Panc1 (cell line): ENCODE measurements at regions not wholly inside any gene's neighbourhood (a gene's known extent, or its start where the extent isn't known, plus 50 kb on each side); places are given as distances from the start of the nearest gene placed in this dataset.

Experiments used
- POLR2AphosphoS5 ChIP-seq: IDR thresholded peaks from 2 replicates; pipeline ENCODE4 v1.6.1; 2012; ENCODE audit warnings: mild to moderate bottlenecking, low read depth, low read length, moderate library complexity
- SIN3A ChIP-seq: IDR thresholded peaks from 2 replicates; pipeline ENCODE4 v1.6.1; 2012; ENCODE audit warnings: low read depth, mild to moderate bottlenecking, low read length, moderate library complexity, borderline replicate concordance; ENCODE audit not compliant: insufficient read depth
- TCF7L2 ChIP-seq: IDR thresholded peaks from 2 replicates; pipeline ENCODE4 v1.6.1; 2011; ENCODE audit warnings: mild to moderate bottlenecking, low read depth, low read length, inconsistent platforms
- TF ChIP-seq, protein P1 (sequence below): fragments of 450-650 bp; IDR thresholded peaks from 2 replicates; pipeline ENCODE4 v1.5.1; 2017; ENCODE audit warnings: mild to moderate bottlenecking
- TF ChIP-seq, protein P2 (sequence below), 2 experiments: IDR thresholded peaks; 2 replicates each; pipeline ENCODE4 v1.6.1; 2011 to 2012; ENCODE audit warnings: low read depth in 2 of 2, control low read depth in 1 of 2, low read length in 1 of 2, mild to moderate bottlenecking in 1 of 2, moderate library complexity in 1 of 2; ENCODE audit not compliant: insufficient read depth in 1 of 2

DNA sequence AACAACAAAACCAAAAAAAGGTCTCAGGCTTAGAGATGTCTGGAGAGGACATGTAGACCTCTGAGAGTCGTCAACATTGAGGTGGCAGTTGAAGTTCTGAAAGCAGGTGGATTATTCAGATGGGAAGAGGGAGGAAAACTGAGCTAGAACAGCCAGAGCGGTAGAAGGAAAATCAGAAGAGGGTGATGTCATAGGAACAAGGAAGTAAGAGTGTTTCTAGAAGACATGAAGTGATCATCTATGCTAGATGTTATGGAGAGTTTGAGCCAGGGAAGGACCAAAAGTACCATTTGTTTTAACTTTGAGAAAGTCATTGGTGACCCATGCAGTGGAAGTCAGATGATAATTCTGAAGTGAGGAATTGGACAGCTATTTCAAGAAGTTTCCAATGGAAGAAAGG lies 316.2 kb upstream of the RGS6 start:
- TF ChIP-seq, protein P1, sequence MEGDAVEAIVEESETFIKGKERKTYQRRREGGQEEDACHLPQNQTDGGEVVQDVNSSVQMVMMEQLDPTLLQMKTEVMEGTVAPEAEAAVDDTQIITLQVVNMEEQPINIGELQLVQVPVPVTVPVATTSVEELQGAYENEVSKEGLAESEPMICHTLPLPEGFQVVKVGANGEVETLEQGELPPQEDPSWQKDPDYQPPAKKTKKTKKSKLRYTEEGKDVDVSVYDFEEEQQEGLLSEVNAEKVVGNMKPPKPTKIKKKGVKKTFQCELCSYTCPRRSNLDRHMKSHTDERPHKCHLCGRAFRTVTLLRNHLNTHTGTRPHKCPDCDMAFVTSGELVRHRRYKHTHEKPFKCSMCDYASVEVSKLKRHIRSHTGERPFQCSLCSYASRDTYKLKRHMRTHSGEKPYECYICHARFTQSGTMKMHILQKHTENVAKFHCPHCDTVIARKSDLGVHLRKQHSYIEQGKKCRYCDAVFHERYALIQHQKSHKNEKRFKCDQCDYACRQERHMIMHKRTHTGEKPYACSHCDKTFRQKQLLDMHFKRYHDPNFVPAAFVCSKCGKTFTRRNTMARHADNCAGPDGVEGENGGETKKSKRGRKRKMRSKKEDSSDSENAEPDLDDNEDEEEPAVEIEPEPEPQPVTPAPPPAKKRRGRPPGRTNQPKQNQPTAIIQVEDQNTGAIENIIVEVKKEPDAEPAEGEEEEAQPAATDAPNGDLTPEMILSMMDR = no peak
- TF ChIP-seq TCF7L2 (no peak), POLR2AphosphoS5 (no peak), SIN3A (no peak)
- TF ChIP-seq, protein P2, sequence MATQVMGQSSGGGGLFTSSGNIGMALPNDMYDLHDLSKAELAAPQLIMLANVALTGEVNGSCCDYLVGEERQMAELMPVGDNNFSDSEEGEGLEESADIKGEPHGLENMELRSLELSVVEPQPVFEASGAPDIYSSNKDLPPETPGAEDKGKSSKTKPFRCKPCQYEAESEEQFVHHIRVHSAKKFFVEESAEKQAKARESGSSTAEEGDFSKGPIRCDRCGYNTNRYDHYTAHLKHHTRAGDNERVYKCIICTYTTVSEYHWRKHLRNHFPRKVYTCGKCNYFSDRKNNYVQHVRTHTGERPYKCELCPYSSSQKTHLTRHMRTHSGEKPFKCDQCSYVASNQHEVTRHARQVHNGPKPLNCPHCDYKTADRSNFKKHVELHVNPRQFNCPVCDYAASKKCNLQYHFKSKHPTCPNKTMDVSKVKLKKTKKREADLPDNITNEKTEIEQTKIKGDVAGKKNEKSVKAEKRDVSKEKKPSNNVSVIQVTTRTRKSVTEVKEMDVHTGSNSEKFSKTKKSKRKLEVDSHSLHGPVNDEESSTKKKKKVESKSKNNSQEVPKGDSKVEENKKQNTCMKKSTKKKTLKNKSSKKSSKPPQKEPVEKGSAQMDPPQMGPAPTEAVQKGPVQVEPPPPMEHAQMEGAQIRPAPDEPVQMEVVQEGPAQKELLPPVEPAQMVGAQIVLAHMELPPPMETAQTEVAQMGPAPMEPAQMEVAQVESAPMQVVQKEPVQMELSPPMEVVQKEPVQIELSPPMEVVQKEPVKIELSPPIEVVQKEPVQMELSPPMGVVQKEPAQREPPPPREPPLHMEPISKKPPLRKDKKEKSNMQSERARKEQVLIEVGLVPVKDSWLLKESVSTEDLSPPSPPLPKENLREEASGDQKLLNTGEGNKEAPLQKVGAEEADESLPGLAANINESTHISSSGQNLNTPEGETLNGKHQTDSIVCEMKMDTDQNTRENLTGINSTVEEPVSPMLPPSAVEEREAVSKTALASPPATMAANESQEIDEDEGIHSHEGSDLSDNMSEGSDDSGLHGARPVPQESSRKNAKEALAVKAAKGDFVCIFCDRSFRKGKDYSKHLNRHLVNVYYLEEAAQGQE (IDR thresholded peaks at IDR 0.05; ENCODE audit: insufficient read depth in 1 of 2, low read depth in 2 of 2, low read length in 1 of 2) = no peak
